ENCODE measurements at regions not wholly inside any gene's neighbourhood (a gene's known extent, or its start where the extent isn't known, plus 50 kb on each side); places are given as distances from the start of the nearest gene placed in this dataset.

DNA sequence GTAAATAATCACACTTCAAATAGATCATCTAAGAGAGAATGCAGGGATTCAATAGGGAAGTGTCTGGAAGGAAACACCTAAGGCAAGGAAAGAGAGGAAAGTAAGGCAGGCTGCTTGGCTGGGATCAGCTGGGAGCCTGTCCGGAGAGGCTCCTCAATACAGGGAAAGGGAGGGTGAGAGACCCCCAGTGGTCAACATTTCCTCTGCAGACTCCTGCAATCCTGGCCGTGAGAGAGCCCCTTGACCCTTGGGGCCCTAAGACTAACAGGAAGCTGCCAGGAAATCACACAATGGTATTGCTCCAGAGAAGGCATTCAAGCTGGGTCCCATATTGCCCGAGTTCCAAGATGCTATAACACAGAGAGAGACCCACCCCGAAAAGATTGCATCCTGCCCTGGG, 549.4 kb downstream of the NYAP2 start:
- no peak for TF ChIP-seq POLR2A (IDR thresholded peaks at IDR 0.05; ENCODE audit: low read depth, low read length)
- no peak for TF ChIP-seq POLR2AphosphoS5 (IDR thresholded peaks at IDR 0.05; ENCODE audit: low read depth, low read length)

Data from GM12892 (cell line).